HepG2 (cell line): ENCODE measurements at regions not wholly inside any gene's neighbourhood (a gene's known extent, or its start where the extent isn't known, plus 50 kb on each side); places are given as distances from the start of the nearest gene placed in this dataset.
"Not testable (repeated sequence)": the region's sequence is repeated elsewhere in the genome, so short reads cannot be mapped to it uniquely, and the experiment has no call there.

Experiments
- ATAC-seq: fragments of 200-7000 bp; cut with Tn5 transposase; 3 replicates; pipeline ENCODE4 v1.9.1; 2020; ENCODE audit warnings: mild to moderate bottlenecking, moderate library complexity
- BruUV-seq: library from RNA; stranded (reverse); fragments of 400-500 nt; replicated peaks from 2 replicates; lab custom pipeline; 2021; lab: Mats Ljungman, UMichigan
- CTCF ChIA-PET: fragments of 300-600 bp; formaldehyde crosslinking; extraction: SDS; loops from one replicate; lab custom pipeline; 2021; ENCODE audit warnings: low total read pairs, inconsistent platforms, low intra/inter-chr PET ratio; lab: Yijun Ruan, JAX
- POLR2A ChIA-PET: fragments of 350-600 bp; sonication (Branson Sonifier 250); formaldehyde crosslinking; loops from one replicate; lab custom pipeline; 2020; ENCODE audit warnings: antibody characterized with exemption, inconsistent platforms; lab: Yijun Ruan, JAX
- DNase-seq: peaks from one replicate; pipeline ENCODE4 v3.0.0-alpha.2; 2015; ENCODE audit warnings: low spot score
- FAIRE-seq: peaks from 3 replicates; lab custom pipeline; 2011; peaks lifted over from hg19 to GRCh38; lab: Jason Lieb, UNC
- H2AFZ ChIP-seq: one replicate; pipeline ENCODE4 v1.6.1; 2011; ENCODE audit warnings: low read length, inconsistent platforms
- H3K27ac ChIP-seq: fragments of 300-600 bp; 3 replicates; pipeline ENCODE4 v1.8.0; 2011; ENCODE audit warnings: mixed run types, mild to moderate bottlenecking, mixed read lengths, low read length, inconsistent platforms; ENCODE audit not compliant: insufficient read depth; ENCODE audit errors: extremely low read length
- H3K27me3 ChIP-seq, 2 experiments: fragments of 200-600 bp in 1 of 2; 2 replicates in 1 of 2; 3 replicates in 1 of 2; pipeline versions ENCODE4 v1.6.0 to v1.8.0; 2011; ENCODE audit warnings: low read length in 2 of 2, mild to moderate bottlenecking in 2 of 2, moderate library complexity in 2 of 2, inconsistent platforms in 1 of 2; ENCODE audit not compliant: insufficient read depth in 2 of 2, control insufficient read depth in 1 of 2
- H3K36me3 ChIP-seq, 2 experiments: fragments of 200-600 bp in 1 of 2; replicated peaks in 1 of 2; 2 replicates in 1 of 2; 3 replicates in 1 of 2; pipeline versions ENCODE4 v1.5.1 to v1.8.0; 2011; ENCODE audit warnings: low read length in 2 of 2, inconsistent platforms in 1 of 2; ENCODE audit not compliant: insufficient read depth in 2 of 2, control insufficient read depth in 1 of 2
- H3K4me1 ChIP-seq: 2 replicates; pipeline ENCODE4 v1.5.1; 2012; ENCODE audit warnings: low read length, inconsistent platforms; ENCODE audit not compliant: insufficient read depth
- H3K4me2 ChIP-seq: 2 replicates; pipeline ENCODE4 v1.6.0; 2011; ENCODE audit warnings: low read depth, low read length, inconsistent platforms
- H3K4me3 ChIP-seq, 3 experiments: fragments of 200-600 bp in 1 of 3; sonication (generic), shearing (Covaris generic) in 1 of 3; replicated peaks in 1 of 3; 2 replicates each; pipeline ENCODE4 v1.5.1; 2011 to 2016; ENCODE audit warnings: low read length in 3 of 3, inconsistent platforms in 2 of 3, low read depth in 2 of 3, mild to moderate bottlenecking in 2 of 3, control low read depth in 1 of 3, mixed read lengths in 1 of 3; ENCODE audit not compliant: insufficient read depth in 1 of 3
- H3K79me2 ChIP-seq: one replicate; pipeline ENCODE4 v1.6.1; 2011; ENCODE audit warnings: low read length, inconsistent platforms; ENCODE audit not compliant: insufficient read depth
- H3K9ac ChIP-seq: 2 replicates; pipeline ENCODE4 v1.6.0; 2011; ENCODE audit warnings: mild to moderate bottlenecking, low read depth, low read length, inconsistent platforms; ENCODE audit not compliant: insufficient read depth
- H3K9me3 ChIP-seq: 2 replicates; pipeline ENCODE4 v1.5.1; 2012; ENCODE audit warnings: mild to moderate bottlenecking, low read length
- H4K20me1 ChIP-seq: 2 replicates; pipeline ENCODE4 v1.6.0; 2011; ENCODE audit warnings: inconsistent platforms, mild to moderate bottlenecking, low read length, moderate library complexity; ENCODE audit not compliant: insufficient read depth
- CCAR2 ChIP-seq: fragments of 200-400 bp; formaldehyde crosslinking; optimal IDR thresholded peaks from 2 replicates; pipeline ENCODE3; 2018; ENCODE audit warnings: low read depth, mild to moderate bottlenecking, low read length, moderate library complexity
- CENPT ChIP-seq: sonication (generic); formaldehyde crosslinking; IDR thresholded peaks from 2 replicates; pipeline ENCODE4 v1.8.0; 2022; ENCODE audit warnings: low read depth, mild to moderate bottlenecking, moderate library complexity, missing genetic modification reagents
- NFKB2 ChIP-seq: sonication (generic); formaldehyde crosslinking; IDR thresholded peaks from 2 replicates; pipeline ENCODE4 v1.4.0; 2020; ENCODE audit warnings: missing genetic modification reagents, borderline replicate concordance
- NFYB ChIP-seq: sonication (generic); formaldehyde crosslinking; IDR thresholded peaks from 2 replicates; pipeline ENCODE4 v1.4.0; 2020; ENCODE audit warnings: missing genetic modification reagents
- SIN3A ChIP-seq: IDR thresholded peaks from 2 replicates; pipeline ENCODE4 v1.6.1; 2011; ENCODE audit warnings: low read depth, mild to moderate bottlenecking, control low read depth, low read length, borderline replicate concordance
- ZNF33A ChIP-seq: sonication (generic); formaldehyde crosslinking; IDR thresholded peaks from 2 replicates; pipeline ENCODE4 v1.5.1; 2020; ENCODE audit warnings: missing genetic modification reagents, mild to moderate bottlenecking, moderate library complexity, borderline replicate concordance
- ZNF510 ChIP-seq: sonication (generic); formaldehyde crosslinking; IDR thresholded peaks from 2 replicates; pipeline ENCODE4 v1.4.0; 2020; ENCODE audit warnings: low read depth, mild to moderate bottlenecking, missing genetic modification reagents
- ZNF614 ChIP-seq: IDR thresholded peaks from 2 replicates; pipeline ENCODE4 v1.6.1; 2018; ENCODE audit warnings: missing biosample characterization, missing genetic modification reagents, inconsistent platforms, borderline replicate concordance
- WGBS: methylation state at CpG from one replicate; pipeline ENCODE4 v1.1.6; 2017; ENCODE audit warnings: low lambda C conversion rate; 5-methylcytosine and 5-hydroxymethylcytosine counted together
- in situ Hi-C: cut with HindIII; loops from 2 replicates; pipeline ENCODE4 v1.10.0; 2017; ENCODE audit warnings: low pct_unique_long_range_greater_than_20kb; ENCODE audit not compliant: extremely low pct_ligation_motif_present
- intact Hi-C: fragments of 100-400 bp; cut with micrococcal nuclease; formaldehyde crosslinking; loops from one replicate; pipeline ENCODE4 v1.10.0; 2022; ENCODE audit not compliant: unreplicated experiment
- TF ChIP-seq, protein P1 (sequence below): sonication (generic); formaldehyde crosslinking; IDR thresholded peaks from 2 replicates; pipeline ENCODE4 v1.4.0; 2020; ENCODE audit warnings: mild to moderate bottlenecking, low read depth, missing genetic modification reagents
- TF ChIP-seq, protein P2 (sequence below), 2 experiments: sonication (generic) in 1 of 2; formaldehyde crosslinking in 1 of 2; IDR thresholded peaks; 2 replicates each; pipeline versions ENCODE4 v1.5.1 to v1.6.1; 2011 to 2020; ENCODE audit warnings: borderline replicate concordance in 1 of 2, low read depth in 1 of 2, low read length in 1 of 2, mild to moderate bottlenecking in 1 of 2, missing genetic modification reagents in 1 of 2, moderate library complexity in 1 of 2

- no peak overlapping the region for H3K4me3 ChIP-seq
- POLR2A ChIA-PET, result no interaction called here
- in situ Hi-C loops, result no loop called here
- no TSS peak for BruUV-seq
- no peak overlapping the region for H3K27ac ChIP-seq
- H4K20me1 ChIP-seq, result no peaks in the 10 kb centered on the region
- H3K4me1 ChIP-seq, result no peaks in the 10 kb centered on the region
- FAIRE-seq, result no peak
- intact Hi-C loops, result no loop called here
- H3K27me3 ChIP-seq, result no peaks in the 10 kb centered on the region
- DNase-seq, result no peak
- H3K79me2 ChIP-seq, result no peaks in the 10 kb centered on the region
- no peak overlapping the region for H3K9ac ChIP-seq
- CTCF ChIA-PET, result no interaction called here
- TF ChIP-seq CCAR2 (no peak), SIN3A (no peak), ZNF614 (no peak), NFYB (CRISPR knock-in tag) (no peak), NFKB2 (CRISPR knock-in tag) (no peak), CENPT (CRISPR knock-in tag) (no peak), ZNF510 (CRISPR knock-in tag) (no peak), ZNF33A (CRISPR knock-in tag) (no peak)
- TF ChIP-seq, protein P1, sequence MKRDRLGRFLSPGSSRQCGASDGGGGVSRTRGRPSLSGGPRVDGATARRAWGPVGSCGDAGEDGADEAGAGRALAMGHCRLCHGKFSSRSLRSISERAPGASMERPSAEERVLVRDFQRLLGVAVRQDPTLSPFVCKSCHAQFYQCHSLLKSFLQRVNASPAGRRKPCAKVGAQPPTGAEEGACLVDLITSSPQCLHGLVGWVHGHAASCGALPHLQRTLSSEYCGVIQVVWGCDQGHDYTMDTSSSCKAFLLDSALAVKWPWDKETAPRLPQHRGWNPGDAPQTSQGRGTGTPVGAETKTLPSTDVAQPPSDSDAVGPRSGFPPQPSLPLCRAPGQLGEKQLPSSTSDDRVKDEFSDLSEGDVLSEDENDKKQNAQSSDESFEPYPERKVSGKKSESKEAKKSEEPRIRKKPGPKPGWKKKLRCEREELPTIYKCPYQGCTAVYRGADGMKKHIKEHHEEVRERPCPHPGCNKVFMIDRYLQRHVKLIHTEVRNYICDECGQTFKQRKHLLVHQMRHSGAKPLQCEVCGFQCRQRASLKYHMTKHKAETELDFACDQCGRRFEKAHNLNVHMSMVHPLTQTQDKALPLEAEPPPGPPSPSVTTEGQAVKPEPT, result no peak
- TF ChIP-seq, protein P2, sequence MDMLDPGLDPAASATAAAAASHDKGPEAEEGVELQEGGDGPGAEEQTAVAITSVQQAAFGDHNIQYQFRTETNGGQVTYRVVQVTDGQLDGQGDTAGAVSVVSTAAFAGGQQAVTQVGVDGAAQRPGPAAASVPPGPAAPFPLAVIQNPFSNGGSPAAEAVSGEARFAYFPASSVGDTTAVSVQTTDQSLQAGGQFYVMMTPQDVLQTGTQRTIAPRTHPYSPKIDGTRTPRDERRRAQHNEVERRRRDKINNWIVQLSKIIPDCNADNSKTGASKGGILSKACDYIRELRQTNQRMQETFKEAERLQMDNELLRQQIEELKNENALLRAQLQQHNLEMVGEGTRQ (IDR thresholded peaks at IDR 0.05; ENCODE audit: low read depth, low read length), result no peak
- TF ChIP-seq, protein P2 (CRISPR knock-in tag; IDR thresholded peaks at IDR 0.05; ENCODE audit: borderline replicate concordance), result no peak
- H3K9me3 ChIP-seq, result peaks cover 68% of the 10 kb centered on the region
- WGBS, result 64% methylated on average over 10 of the region's 22 CpGs
- no peaks in the 10 kb centered on the region for H3K36me3 ChIP-seq
- no peak for ATAC-seq
- no peak overlapping the region for H3K4me2 ChIP-seq
- no peak overlapping the region for H2AFZ ChIP-seq
These were observed 3881.6 kb downstream of the SRGAP2C start for GRCh38 chr1:125066385-125066784.

DNA sequence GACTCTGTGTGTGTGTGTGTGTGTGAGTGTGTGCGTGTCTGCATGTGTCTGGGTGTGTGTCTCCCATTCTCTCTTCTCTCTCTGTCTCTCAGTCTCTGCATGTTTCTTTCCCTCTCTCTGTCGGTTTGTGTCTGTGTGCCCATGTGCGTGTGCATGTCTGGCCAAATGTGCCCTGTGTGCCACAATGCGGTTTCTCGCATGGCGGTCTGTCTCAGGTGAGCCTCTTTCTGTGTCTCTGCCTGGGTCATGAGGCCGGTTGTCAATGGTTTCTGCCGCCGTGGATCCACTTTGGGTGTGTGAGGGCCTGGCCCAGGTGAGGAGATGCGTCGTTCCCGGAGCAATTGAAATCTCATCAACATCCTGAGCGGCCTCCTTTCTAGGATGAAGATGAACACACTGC, 3882.1 kb downstream of the SRGAP2C start:
- DNase-seq, H3K4me2 ChIP-seq, in situ Hi-C loops, H2AFZ ChIP-seq, intact Hi-C loops, H3K27ac ChIP-seq, H3K9ac ChIP-seq, H3K36me3 ChIP-seq, CTCF ChIA-PET, BruUV-seq, ATAC-seq, H4K20me1 ChIP-seq, FAIRE-seq, H3K4me3 ChIP-seq, H3K4me1 ChIP-seq, POLR2A ChIA-PET, H3K27me3 ChIP-seq, H3K79me2 ChIP-seq: not testable (repeated sequence)
- WGBS, result 33% methylated on average over 9 of the region's 13 CpGs
- peaks cover 73% of the 10 kb centered on the region for H3K9me3 ChIP-seq
